ENCODE measurements at regions not wholly inside any gene's neighbourhood (a gene's known extent, or its start where the extent isn't known, plus 50 kb on each side); places are given as distances from the start of the nearest gene placed in this dataset.

- no peak for TF ChIP-seq CTCF (conservative IDR thresholded peaks at IDR 0.05)
- H3K27ac ChIP-seq: no peak overlapping the region
Measured at GRCh38 chr12:83190631-83191390, 504.1 kb downstream of the TMTC2 start.

- no peak for TF ChIP-seq CTCF (conservative IDR thresholded peaks at IDR 0.05)
- peak overlapping the region; percentile 4; the same call in 1 of the 2 replicates for H3K27ac ChIP-seq
Measured at GRCh38 chr12:83186419-83186818, 499.7 kb downstream of the TMTC2 start.

GRCh38 chr12:83185241-83185640 is 498.5 kb downstream of the TMTC2 start:
- TF ChIP-seq CTCF (conservative IDR thresholded peaks at IDR 0.05): no peak
- no peak overlapping the region for H3K27ac ChIP-seq

Measured in VCaP (cell line).